LNCaP clone FGC (cell line): ENCODE measurements at regions not wholly inside any gene's neighbourhood (a gene's known extent, or its start where the extent isn't known, plus 50 kb on each side); places are given as distances from the start of the nearest gene placed in this dataset.
"Not testable (repeated sequence)": the region's sequence is repeated elsewhere in the genome, so short reads cannot be mapped to it uniquely, and the experiment has no call there.

Source experiments
- DNase-seq: peaks from one replicate; pipeline ENCODE4 v3.0.0-alpha.2; 2011; ENCODE audit warnings: low read depth
- H3K4me3 ChIP-seq: 2 replicates; pipeline ENCODE4 v1.5.1; 2011; ENCODE audit warnings: mild to moderate bottlenecking, low read depth, low read length, control low read depth
- TF ChIP-seq, protein P1 (sequence below): IDR thresholded peaks from 2 replicates; pipeline ENCODE4 v1.5.1; 2012; ENCODE audit warnings: mild to moderate bottlenecking; ENCODE audit not compliant: control insufficient read depth, insufficient read depth; ENCODE audit errors: extremely low read depth

DNA sequence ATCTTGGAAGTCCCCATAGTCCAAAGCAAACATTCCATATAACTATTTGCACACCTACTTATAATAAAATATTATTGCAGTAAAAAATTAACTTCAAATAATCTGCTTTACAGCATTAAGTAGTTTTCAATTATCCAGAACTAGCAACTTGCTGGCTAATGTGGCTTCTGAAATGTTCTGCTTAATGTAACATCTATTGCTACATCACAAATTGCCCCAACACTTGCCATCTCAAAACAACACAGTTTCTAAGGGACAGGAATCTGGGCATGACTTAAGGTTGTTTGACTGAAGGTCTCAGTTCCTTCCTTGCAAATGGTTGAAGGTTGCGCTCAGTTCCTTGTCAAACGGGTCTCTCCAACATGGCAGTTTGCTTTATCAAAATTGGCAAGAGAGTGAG, 378.5 kb upstream of the SEMA3C start:
- TF ChIP-seq, protein P1, sequence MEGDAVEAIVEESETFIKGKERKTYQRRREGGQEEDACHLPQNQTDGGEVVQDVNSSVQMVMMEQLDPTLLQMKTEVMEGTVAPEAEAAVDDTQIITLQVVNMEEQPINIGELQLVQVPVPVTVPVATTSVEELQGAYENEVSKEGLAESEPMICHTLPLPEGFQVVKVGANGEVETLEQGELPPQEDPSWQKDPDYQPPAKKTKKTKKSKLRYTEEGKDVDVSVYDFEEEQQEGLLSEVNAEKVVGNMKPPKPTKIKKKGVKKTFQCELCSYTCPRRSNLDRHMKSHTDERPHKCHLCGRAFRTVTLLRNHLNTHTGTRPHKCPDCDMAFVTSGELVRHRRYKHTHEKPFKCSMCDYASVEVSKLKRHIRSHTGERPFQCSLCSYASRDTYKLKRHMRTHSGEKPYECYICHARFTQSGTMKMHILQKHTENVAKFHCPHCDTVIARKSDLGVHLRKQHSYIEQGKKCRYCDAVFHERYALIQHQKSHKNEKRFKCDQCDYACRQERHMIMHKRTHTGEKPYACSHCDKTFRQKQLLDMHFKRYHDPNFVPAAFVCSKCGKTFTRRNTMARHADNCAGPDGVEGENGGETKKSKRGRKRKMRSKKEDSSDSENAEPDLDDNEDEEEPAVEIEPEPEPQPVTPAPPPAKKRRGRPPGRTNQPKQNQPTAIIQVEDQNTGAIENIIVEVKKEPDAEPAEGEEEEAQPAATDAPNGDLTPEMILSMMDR: no peak
- DNase-seq: no peak
- no peak overlapping the region for H3K4me3 ChIP-seq

DNA sequence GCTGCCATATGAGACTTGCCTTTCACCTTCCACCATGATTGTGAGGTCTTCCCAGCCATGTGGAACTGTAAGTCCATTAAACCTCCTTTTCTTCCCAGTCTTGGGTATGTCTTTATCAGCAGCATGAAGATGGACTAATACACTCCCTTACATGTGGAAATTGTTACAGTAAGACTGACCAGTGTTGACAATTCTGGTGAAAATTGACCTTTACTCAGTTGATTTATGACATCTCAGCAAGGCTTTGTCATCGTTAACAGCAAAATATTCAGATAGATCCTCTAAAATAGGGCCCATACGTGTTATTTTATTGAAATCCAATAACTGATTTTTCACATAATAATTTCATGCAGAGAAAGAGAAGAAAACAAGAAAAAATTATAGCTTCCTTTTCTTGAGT, 377.9 kb upstream of the SEMA3C start:
- no peak overlapping the region for H3K4me3 ChIP-seq
- DNase-seq: no peak
- TF ChIP-seq, protein P1: no peak

DNA sequence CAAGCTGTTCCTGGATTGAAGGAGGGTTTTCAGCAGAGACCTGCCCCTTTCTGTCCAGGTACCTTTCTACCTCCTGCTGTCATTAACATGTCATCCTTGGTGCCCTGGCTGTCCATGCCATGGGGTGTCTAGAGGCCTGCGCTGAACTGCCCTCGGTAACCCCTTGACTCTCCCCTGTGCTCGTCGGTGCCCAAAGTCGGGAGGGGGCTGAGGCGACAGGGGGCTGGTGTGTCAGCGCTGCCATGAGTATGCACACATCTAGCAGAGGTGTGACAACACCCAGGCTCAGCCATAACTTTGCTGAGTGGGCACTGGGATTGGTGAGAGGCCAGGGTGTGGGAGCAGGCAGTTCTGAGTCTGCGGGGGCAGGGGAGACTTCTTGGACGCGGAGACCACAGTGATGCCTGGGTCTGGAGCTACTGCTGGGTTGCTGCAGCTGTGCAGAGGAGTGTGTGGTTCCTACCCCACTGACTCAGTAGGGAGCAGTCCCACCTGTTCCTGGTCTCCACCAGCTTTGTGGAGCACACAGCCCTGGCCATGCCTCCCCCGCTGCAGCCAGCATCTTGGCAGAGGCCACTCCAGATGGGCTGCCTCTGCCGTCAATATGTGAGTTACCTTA, 376.2 kb upstream of the SEMA3C start:
- DNase-seq: no peak
- TF ChIP-seq, protein P1: no peak
- H3K4me3 ChIP-seq: no peak overlapping the region

DNA sequence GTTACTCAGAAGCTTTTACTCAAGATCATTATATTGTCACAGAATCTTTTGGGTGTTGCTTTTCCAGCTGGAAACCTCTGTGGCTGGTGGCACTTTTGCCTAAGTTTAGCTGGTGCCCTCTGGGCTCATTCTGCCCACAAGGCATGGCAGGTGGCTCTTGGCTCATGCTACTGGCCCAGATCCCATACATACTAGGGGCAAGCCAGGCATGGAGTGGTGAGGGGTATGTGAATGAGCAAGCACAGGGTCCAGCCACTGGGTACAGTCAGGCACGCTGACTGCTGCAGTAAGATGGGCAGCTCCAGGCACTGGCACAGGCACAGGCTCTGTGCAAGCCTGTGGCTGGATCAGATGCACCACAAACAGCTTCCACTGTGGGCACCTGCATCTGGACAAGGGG, 375.0 kb upstream of the SEMA3C start:
- no peak for DNase-seq
- TF ChIP-seq, protein P1: no peak
- H3K4me3 ChIP-seq: no peak overlapping the region

DNA sequence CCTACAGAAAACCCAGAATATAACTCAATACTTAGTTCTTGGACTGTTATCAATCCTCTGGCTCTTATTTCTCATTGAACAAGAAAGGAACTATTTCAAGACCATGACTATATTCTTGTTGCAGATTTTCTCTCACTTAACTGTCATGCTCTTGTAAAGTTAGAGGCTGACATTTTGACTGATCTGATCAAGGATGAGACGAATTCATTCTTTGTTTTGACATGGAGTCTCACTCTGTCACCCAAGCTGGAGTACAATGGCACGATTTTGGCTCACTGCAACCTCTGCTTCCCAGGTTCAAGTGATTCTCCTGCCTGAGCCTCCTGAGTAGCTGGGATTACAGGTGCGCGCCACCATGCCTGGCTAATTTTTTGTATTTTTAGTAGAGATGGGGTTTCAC, 367.9 kb upstream of the SEMA3C start:
- not testable (repeated sequence) for DNase-seq, H3K4me3 ChIP-seq

DNA sequence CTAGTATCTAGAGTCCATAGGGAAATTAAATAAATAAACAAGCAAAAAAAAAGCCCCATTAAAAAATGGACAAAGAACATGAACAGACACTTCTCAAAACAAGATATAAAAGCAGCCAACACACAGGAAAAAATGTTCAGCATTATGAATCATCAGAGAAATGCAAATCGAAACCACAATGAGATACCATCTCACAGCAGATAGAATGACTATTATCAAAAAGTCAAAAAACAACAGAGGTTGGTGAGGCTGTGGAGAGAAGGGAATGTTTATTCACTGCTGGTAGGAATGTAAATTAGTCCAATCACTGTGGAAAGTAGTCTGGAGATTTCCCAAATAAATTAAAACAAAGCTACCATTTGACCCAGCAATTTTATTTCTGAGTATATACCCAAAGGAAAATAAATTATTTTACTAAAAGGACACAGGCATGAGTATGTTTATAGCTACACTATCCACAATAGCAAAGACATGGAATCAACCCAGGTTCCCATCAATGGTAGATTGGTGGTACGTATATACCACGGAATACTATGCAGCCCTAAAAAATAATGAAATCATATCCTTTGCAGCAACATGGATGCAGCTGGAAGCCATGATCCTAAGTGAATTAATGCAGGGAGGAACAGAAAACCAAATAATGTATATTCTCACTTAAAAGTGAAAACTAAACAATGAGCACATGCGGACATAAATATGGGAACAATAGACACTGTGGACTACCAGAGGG, 366.5 kb upstream of the SEMA3C start:
- H3K4me3 ChIP-seq: no peak overlapping the region
- no peak for DNase-seq
- TF ChIP-seq, protein P1: no peak

DNA sequence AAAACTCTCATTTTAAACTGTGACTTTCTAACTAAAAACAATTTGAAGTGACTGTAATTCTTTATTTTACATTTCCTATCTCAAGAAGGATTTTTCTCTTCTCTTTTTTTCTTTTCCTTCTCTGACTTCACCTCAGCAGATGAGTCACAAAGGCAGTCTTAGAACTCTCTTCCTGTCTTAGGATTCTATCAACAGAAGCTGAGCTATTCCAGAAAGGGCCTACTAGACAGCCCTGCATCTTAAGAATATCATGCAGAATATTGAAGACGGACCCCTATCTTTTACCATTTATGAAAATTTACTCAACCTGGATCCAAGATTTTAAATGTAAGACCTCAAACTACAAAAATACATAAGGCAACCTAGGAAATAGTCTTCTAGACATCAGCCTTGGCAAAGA, 365.7 kb upstream of the SEMA3C start:
- H3K4me3 ChIP-seq: no peak overlapping the region
- no peak for DNase-seq
- TF ChIP-seq, protein P1: no peak
